ENCODE measurements at regions not wholly inside any gene's neighbourhood (a gene's known extent, or its start where the extent isn't known, plus 50 kb on each side); places are given as distances from the start of the nearest gene placed in this dataset.
"Not testable (repeated sequence)": the region's sequence is repeated elsewhere in the genome, so short reads cannot be mapped to it uniquely, and the experiment has no call there.

DNA sequence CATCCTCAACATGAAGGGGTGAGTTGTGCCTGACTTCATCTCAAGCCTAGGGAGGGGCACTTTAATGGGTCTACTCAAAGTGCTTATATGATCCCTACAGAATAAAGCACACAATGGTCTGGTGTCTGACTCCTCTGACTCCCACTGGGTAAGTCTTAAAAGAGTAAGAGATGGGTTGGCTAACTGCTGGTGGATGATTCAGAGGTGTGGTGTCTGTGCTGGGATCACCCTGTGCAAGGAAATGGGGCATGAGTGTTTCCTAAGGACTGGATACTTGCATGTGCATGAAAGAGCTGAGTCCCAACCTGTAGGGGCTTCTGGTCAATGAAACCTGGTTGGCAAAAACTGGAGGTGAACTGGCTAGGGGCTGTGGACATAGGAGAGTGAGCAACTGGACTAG lies 158.8 kb downstream of the IL20RB start:
- DNase-seq = no peak

DNA sequence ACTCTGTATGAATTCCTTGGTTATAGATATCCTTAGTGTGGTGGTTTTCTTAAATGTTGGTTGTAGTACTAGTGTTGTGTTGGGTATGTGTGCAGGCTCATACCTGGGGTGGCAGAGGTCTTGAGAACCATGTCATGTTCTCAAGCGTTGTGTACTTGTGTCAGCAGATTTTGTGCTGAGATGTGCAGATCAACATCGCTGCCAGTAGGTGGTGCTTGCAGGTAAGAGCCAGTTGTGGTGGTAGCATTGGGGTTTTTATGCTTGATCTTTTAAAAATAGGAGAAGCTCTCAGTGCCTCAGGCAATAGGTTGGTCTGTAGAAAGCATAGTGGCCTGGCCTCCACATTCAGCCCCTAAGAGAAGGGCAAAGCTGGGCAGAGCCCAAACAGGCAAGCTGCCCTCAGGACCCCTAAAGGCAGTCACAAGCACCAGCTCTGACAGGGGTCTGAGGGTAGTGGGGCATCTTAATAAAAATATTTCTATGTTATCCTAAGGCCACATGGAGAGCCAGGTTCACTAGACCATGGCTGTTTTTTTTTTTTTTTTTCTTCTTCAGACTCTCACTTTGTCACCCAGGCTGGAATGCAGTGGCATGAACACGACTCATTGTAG lies 164.0 kb downstream of the IL20RB start:
- DNase-seq = peak; percentile 21

DNA sequence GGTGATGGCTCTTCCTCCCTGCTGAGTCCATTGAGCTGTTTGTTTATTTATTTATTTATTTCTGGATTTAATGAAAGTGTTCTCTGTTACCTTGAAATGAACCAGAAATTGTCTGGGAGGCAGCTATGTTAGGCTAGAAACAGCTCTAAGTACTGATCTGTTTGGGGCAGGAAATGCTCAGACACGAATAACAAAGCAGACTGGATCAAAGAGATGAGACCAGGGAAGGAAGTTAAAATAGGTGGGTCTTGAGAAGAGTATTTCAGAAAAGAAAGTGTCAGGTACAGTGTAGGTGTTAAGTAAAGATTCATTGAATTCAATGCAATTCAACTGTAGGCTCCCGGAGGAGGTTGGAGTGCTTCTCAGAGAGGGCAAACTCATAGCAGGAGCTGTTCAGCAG lies 173.3 kb downstream of the IL20RB start:
- DNase-seq = no peak

GRCh38 chr3:137134431-137134830 lies 176.6 kb downstream of the IL20RB start:
- no peak for DNase-seq

DNA sequence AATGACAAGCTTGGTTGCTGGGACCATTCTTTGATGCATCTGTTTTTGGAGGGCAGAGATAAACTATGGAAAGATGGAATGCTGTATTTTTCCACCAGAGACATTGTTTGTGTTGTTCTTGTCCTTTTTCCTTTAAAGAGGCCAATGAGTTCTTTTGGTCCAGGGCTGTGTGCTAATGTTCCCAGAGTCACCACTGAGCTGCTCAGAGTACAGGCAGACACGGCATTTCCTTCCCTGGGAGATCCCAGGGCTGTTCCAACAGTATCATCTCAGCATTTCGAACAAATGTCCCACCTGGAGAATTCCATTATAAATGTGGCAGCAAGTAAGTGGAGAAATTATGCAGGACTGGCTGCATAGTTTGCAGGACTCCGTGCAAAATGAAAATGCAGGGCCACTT lies 190.6 kb downstream of the IL20RB start:
- DNase-seq = no peak

GRCh38 chr3:137148917-137149316 lies 191.1 kb downstream of the IL20RB start:
- DNase-seq = no peak

DNA sequence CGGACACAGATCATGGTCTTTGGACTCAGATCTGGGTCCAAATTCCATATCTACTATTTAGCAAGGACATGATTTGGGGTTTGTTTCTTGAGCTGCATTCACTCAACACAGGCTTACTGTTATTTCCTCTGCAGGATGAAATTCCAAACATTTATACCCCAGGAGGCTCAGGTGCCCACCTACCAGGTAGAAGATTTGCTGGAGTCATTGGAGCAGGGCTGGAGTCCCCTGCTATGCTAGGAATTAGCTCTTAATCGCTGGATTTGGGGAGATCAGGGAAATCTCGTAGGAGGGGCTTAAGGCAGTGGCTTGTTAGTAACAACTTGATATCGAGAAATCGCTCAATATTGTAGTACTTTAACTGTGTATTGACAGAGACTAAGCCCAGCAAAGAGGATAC lies 193.0 kb downstream of the IL20RB start:
- DNase-seq = no peak

DNA sequence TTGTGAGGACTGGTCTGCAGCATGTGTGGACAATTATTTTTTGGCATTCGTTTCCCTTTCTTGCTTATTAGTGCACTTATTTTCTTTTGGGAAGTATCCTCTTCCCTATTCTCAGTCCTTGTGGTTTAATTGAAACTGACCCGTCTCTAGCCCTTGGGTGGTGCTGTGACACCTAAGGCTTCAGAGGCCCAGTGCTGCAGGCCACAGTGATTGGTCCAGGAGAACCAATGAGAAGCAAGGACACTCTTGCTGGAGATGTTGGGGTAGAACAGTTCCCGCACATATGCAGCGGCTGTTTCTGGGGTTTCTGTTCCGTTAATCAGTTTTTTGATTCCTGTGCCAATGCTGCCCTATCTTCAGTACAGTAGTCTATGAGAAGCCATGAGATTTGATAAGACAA lies 195.3 kb downstream of the IL20RB start:
- not testable (repeated sequence) for DNase-seq

DNA sequence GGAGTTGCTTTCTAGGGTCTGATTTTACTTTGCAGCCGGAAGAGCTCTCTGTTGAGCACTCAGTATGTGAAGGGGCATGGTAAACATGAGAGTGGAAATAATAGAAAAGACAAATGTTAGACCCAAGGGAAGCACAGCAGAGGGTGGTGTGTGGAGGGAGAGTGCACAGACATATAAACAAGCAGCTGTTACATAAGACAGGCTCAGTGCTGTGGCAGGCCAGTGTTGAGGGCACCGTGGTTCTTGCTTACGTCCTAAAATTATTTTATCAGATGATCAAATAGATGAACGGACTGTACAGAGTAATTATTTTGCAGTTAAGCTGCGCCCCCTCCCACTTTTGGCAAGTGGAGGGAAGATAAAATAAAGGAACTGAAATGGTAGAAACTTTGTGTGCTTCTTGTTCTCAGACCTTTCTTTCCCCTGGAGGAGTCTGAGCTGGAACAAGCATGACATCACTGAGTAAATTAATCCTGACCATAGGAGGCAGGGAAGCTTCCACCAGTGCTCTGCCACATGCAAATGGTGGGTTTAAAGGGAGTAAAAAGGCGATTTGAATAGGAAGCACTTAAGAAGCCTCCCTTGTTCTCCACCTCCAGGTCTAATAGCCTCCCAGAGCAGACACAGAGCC lies 205.6 kb downstream of the IL20RB start:
- peak; percentile 34 for DNase-seq

DNA sequence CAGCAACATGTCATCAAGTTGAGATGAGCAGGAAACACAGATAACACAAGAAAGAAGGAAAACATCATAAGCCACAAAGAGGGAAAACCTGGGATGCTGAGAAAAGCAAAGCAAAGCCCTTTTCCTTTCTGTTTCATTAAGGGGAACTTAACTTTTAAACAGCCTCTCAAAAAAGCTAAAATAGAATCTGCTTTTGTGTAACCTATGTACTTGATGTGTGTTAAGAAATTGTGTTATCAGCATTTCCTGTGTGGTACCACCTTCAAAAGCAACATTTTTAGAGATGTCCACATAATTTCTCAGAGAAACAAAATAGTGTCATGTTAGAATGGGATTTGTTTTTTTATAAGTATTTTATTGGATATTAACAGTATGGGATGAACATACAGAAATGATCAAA lies 206.2 kb downstream of the IL20RB start:
- DNase-seq = no peak

GRCh38 chr3:137165117-137165806 lies 207.5 kb downstream of the IL20RB start:
- DNase-seq = no peak

GRCh38 chr3:137171834-137172603 lies 214.2 kb downstream of the IL20RB start:
- DNase-seq = no peak

DNA sequence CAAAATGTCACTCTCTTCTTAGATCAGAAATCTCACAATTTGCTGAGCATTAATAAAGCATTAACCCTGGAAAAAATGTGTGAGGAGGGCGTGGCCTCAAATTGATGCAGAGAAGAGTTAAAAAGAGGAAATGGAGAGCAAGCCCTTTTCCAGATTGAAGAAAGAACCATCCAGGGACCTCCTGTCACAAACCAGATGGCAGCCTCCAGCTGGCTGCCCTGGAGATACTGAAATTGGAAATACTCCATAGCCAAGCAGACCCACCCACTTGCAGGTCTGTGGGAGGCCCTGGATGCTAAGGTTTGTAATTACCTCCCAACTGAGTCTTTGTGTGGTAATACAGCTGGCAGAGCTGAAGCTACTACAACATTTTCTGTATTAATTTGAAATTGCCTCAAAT lies 214.9 kb downstream of the IL20RB start:
- no peak for DNase-seq

GRCh38 chr3:137174514-137174913 lies 216.7 kb downstream of the IL20RB start:
- no peak for DNase-seq

GRCh38 chr3:137180220-137180619 lies 222.4 kb downstream of the IL20RB start:
- no peak for DNase-seq

DNA sequence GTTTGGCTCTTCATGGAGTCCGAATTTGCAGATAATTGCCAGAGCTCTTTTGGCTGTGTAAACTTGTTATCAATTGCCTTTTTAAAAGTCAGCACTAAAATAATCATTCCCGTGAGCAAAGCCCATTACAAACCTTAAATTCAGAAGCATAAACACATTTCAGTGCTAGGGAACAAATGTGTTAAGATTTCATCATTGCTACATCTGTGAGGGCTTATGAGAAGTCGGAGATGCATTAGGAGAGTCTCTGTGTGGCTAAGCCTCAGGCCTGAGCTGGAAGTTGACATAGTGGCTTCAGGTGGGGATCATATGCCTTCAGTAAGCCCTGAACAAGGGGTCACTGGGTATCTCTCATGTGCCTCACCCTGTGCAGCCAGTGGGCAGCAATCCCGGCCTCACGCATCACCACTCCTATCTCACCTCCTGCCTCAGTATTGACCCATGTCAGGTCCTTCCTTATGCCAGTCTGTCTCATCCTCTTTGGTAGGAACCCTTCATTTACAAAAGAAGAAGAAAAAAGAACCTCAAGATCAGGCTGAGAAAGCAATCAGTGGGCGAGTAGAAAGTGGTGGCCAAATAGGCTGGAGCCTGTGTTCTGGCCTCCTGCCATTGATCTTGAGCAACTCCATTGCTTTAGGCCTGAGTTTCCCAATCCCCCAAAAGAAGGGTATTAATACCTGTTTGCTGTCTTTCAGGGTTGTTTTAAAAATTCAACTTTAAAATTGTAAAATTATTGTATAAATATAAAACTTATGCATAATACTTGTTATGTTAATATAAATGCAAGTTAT lies 233.5 kb downstream of the IL20RB start:
- DNase-seq = no peak

- DNase-seq = peak; percentile 34
Observed at GRCh38 chr3:137191951-137192350, 234.2 kb downstream of the IL20RB start.

DNA sequence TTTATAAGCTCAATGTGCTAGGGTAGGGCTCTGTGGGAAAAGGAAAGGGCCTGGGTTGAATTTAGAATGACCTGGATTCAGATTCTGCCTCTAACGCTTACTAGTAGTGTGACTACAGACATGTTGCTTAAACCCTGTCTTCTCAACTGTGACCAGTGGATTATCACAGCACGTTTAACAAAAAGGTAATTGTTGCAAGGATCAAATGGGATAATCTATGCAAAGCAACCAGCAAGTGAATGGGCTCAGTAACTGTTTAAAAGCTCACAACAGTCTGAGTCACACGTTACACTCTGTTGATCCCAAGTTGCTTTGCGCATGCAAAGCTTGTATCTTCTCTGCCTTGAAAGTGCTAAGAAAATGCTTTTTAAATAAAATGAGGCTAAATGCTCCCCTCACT lies 236.5 kb downstream of the IL20RB start:
- DNase-seq = no peak

GRCh38 chr3:137198374-137198773 lies 240.6 kb downstream of the IL20RB start:
- not testable (repeated sequence) for DNase-seq

DNA sequence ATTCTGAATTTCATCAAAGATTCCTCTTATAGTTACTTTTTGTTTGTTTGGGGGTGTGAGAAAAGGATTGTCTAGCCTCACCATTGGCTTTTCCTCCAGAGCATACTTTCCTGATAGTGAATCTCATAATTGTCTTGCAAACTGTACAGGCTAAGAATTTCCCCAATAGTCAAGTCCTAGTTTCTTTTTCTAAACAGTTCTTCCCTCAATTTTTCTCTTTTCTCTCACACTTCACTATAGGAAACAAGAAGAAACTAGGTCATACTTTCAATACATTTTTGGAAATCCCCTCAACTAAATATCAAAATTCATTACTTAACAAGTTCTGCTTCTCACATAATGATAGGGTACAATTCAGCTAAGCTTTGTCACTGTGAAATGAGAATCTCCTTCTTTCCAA lies 241.9 kb downstream of the IL20RB start:
- DNase-seq = no peak

DNA sequence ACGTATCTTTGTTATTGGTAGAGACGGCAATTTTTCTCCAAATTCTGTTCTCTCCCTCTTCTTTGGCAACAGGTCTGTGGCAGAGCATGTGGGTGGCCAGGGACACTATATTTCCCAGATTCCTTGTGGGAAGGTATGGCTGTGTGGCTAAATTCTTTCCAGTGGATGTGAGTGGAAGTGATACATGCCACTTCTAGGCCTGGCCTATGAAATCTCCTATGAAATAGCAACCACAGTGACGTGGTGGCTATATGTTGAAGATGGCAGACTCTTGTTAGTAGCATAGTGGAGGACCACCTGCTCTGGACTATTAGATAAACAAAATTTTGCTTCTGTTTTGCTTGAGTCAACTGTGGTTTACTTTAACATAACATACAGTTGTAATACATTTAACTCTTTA lies 243.3 kb downstream of the IL20RB start:
- no peak for DNase-seq

- DNase-seq = no peak
Observed at GRCh38 chr3:137202941-137203340, 245.2 kb downstream of the IL20RB start.

Measured in renal pelvis (tissue), 1 donor.